Gastroesophageal sphincter (tissue), 3 donors: ENCODE measurements at regions not wholly inside any gene's neighbourhood (a gene's known extent, or its start where the extent isn't known, plus 50 kb on each side); places are given as distances from the start of the nearest gene placed in this dataset.

Source experiments
- CTCF ChIP-seq, 4 experiments: fragments of 200-600 bp in 2 of 4; fragments of 450-650 bp in 2 of 4; sonication (generic) in 1 of 4; IDR thresholded peaks; one replicate each; pipeline ENCODE4 v1.5.1; 2017 to 2019; ENCODE audit warnings: antibody characterized with exemption in 4 of 4, mild to moderate bottlenecking in 2 of 4, moderate library complexity in 2 of 4
- EP300 ChIP-seq: sonication (generic); formaldehyde crosslinking; IDR thresholded peaks from one replicate; pipeline ENCODE4 v1.6.1; 2017; ENCODE audit warnings: antibody characterized with exemption, mild to moderate bottlenecking
- POLR2AphosphoS5 ChIP-seq: sonication (generic); formaldehyde crosslinking; IDR thresholded peaks from one replicate; pipeline ENCODE4 v1.6.1; 2017; ENCODE audit warnings: antibody characterized with exemption

- TF ChIP-seq CTCF (IDR thresholded peaks at IDR 0.05) (no peak), POLR2AphosphoS5 (no peak), EP300 (no peak)
Measured at GRCh38 chr2:236446521-236446920, 123.1 kb upstream of the ACKR3 start.
